Liver (tissue), 8 donors: ENCODE measurements at regions not wholly inside any gene's neighbourhood (a gene's known extent, or its start where the extent isn't known, plus 50 kb on each side); places are given as distances from the start of the nearest gene placed in this dataset.

Experiments
- DNase-seq: peaks from one replicate; pipeline ENCODE4 v3.0.0-alpha.2; 2017; ENCODE audit warnings: low spot score
- H3K27ac ChIP-seq, 2 donors: one replicate each; pipeline ENCODE4 v1.7.0; 2013; ENCODE audit warnings: inconsistent platforms in 2 of 2, low read length in 2 of 2, control low read depth in 1 of 2, low read depth in 1 of 2, mild to moderate bottlenecking in 1 of 2
- H3K27me3 ChIP-seq, 4 donors: one replicate each; pipeline versions ENCODE4 v1.6.1 to v1.7.0; 2013; ENCODE audit warnings: low read length in 3 of 4, inconsistent platforms in 1 of 4, mild to moderate bottlenecking in 1 of 4, moderate library complexity in 1 of 4; ENCODE audit not compliant: control insufficient read depth in 4 of 4, insufficient read depth in 4 of 4
- H3K36me3 ChIP-seq, 4 donors: one replicate each; pipeline versions ENCODE4 v1.6.1 to v1.7.0; 2013; ENCODE audit warnings: low read length in 3 of 4, mild to moderate bottlenecking in 3 of 4, low read depth in 1 of 4, moderate library complexity in 1 of 4; ENCODE audit not compliant: control insufficient read depth in 4 of 4, insufficient read depth in 3 of 4
- H3K4me1 ChIP-seq, 4 donors: one replicate each; pipeline versions ENCODE4 v1.6.1 to v1.7.0; 2013; ENCODE audit warnings: low read length in 3 of 4, mild to moderate bottlenecking in 3 of 4, moderate library complexity in 1 of 4; ENCODE audit not compliant: control insufficient read depth in 4 of 4, insufficient read depth in 4 of 4
- H3K4me3 ChIP-seq, 3 donors: one replicate each; pipeline versions ENCODE4 v1.6.1 to v1.7.0; 2013; ENCODE audit warnings: low read length in 3 of 3, control low read depth in 1 of 3, low read depth in 1 of 3, mild to moderate bottlenecking in 1 of 3
- H3K9ac ChIP-seq, 2 donors: one replicate each; pipeline ENCODE4 v1.7.0; 2013; ENCODE audit warnings: low read length in 2 of 2, mild to moderate bottlenecking in 2 of 2, moderate library complexity in 2 of 2, control low read depth in 1 of 2, low read depth in 1 of 2
- H3K9me3 ChIP-seq, 4 donors: one replicate each; pipeline versions ENCODE4 v1.6.1 to v1.7.0; 2013; ENCODE audit warnings: low read length in 3 of 4; ENCODE audit not compliant: control insufficient read depth in 4 of 4
- EGR1 ChIP-seq, 2 donors: IDR thresholded peaks; 2 replicates each; pipeline ENCODE4 v1.6.1; 2016 to 2018; ENCODE audit warnings: antibody characterized with exemption in 2 of 2, low read depth in 2 of 2
- FOXA1 ChIP-seq: IDR thresholded peaks from 2 replicates; pipeline ENCODE4 v1.6.1; 2016; ENCODE audit warnings: antibody characterized with exemption
- FOXA2 ChIP-seq: IDR thresholded peaks from 2 replicates; pipeline ENCODE4 v1.6.1; 2016; ENCODE audit warnings: antibody characterized with exemption
- GABPA ChIP-seq, 2 donors: IDR thresholded peaks in 1 of 2; conservative IDR thresholded peaks in 1 of 2; 2 replicates each; pipeline ENCODE4 v1.6.1; 2016; ENCODE audit warnings: antibody characterized with exemption in 2 of 2, mild to moderate bottlenecking in 1 of 2, moderate library complexity in 1 of 2
- HNF4A ChIP-seq, 2 donors: conservative IDR thresholded peaks; 2 replicates each; pipeline ENCODE4 v1.6.1; 2016; ENCODE audit warnings: antibody characterized with exemption in 2 of 2, mild to moderate bottlenecking in 2 of 2
- HNF4G ChIP-seq: IDR thresholded peaks from 2 replicates; pipeline ENCODE4 v1.6.1; 2016; ENCODE audit warnings: antibody characterized with exemption
- JUND ChIP-seq, 2 donors: IDR thresholded peaks; 2 replicates each; pipeline ENCODE4 v1.6.1; 2016; ENCODE audit warnings: antibody characterized with exemption in 2 of 2
- NR2F2 ChIP-seq: IDR thresholded peaks from 2 replicates; pipeline ENCODE4 v1.6.1; 2016; ENCODE audit warnings: antibody characterized with exemption
- RAD21 ChIP-seq, 2 donors: IDR thresholded peaks; 2 replicates each; pipeline ENCODE4 v1.6.1; 2016; ENCODE audit warnings: antibody characterized with exemption in 2 of 2, mild to moderate bottlenecking in 2 of 2
- RXRA ChIP-seq, 2 donors: IDR thresholded peaks; 2 replicates each; pipeline ENCODE4 v1.6.1; 2017 to 2018; ENCODE audit warnings: antibody characterized with exemption in 2 of 2, mild to moderate bottlenecking in 1 of 2
- SP1 ChIP-seq: IDR thresholded peaks from 2 replicates; pipeline ENCODE4 v1.6.1; 2018; ENCODE audit warnings: antibody characterized with exemption, mild to moderate bottlenecking
- TAF1 ChIP-seq: conservative IDR thresholded peaks from 2 replicates; pipeline ENCODE4 v1.6.1; 2016; ENCODE audit warnings: antibody characterized with exemption, mild to moderate bottlenecking
- YY1 ChIP-seq: IDR thresholded peaks from 2 replicates; pipeline ENCODE4 v1.6.1; 2016; ENCODE audit warnings: antibody characterized with exemption, mild to moderate bottlenecking
- WGBS: extraction: QIAGEN DNeasy Blood & Tissue Kit; methylation state at CpG from one replicate; pipeline ENCODE4 v1.1.7; 2013; 5-methylcytosine and 5-hydroxymethylcytosine counted together
- TF ChIP-seq, protein P1 (sequence below): IDR thresholded peaks from 2 replicates; pipeline ENCODE4 v1.6.1; 2016; ENCODE audit warnings: antibody characterized with exemption
- TF ChIP-seq, protein P2 (sequence below): IDR thresholded peaks from 2 replicates; pipeline ENCODE4 v1.6.1; 2016; ENCODE audit warnings: antibody characterized with exemption, mild to moderate bottlenecking
- TF ChIP-seq, protein P3 (sequence below): IDR thresholded peaks from 2 replicates; pipeline ENCODE4 v1.6.1; 2016; ENCODE audit warnings: antibody characterized with exemption
- TF ChIP-seq, protein P4 (sequence below): IDR thresholded peaks from 2 replicates; pipeline ENCODE4 v1.6.1; 2016; ENCODE audit warnings: antibody characterized with exemption
- TF ChIP-seq, protein P5 (sequence below): fragments of 150-350 bp; IDR thresholded peaks from 2 replicates; pipeline ENCODE4 v1.5.1; 2017; ENCODE audit warnings: improper control_type of control experiment, low read depth, low read length; ENCODE audit not compliant: missing input control
- donor health status: healthy.
- donor health status: healthy.
- donor health status: healthy.
- donor health status: healthy.
- donor health status: healthy.

DNA sequence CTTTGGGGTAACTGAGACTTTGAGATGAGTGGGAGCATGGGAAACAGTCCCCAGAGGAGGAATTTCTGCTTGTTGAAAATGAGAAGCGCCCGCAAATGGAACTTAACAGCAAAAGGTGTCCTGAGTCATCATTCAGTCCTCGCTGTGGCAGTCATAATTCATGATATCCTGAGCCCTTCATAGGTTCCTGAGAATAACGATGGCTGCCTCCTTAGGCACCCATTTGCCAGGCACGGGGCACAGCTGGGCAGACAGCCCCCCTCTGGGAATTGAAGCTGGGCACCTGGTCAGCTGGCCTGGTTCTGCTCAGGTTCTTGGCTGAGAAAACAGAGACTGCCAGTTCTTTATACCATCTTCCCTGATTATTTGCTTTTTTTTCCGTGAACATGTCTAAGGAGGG is 69.8 kb upstream of the EGFLAM start:
- 85% methylated on average over 6 of the region's 6 CpGs for WGBS

DNA sequence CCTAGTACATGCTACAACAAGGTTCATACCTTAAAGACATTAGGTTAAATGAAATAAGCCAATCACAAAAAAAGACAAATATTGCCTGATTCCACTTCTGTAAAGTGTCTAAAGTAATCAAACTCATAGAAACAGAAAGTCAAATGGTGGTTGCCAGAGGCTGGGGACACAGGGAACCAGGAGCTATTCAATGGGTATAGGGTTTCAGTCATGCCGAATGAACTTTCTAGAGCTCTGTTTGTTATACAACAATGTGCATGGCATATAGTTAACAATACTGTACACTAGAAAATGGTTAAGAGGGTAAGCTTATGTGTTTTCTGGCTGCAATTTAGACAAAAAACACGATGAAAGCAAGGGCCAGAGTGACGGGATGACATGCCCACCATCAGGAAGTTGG is 70.8 kb upstream of the EGFLAM start:
- Histone ChIP-seq H3K36me3 (no peaks in the 10 kb centered on the region), H3K4me3 (no peak overlapping the region), H3K9me3 (no peaks in the 10 kb centered on the region), H3K27me3 (no peaks in the 10 kb centered on the region), H3K27ac (no peak overlapping the region), H3K4me1 (no peaks in the 10 kb centered on the region), H3K9ac (no peak overlapping the region)
- 87% methylated on average over 3 of the region's 3 CpGs for WGBS
- no peak for DNase-seq
- TF ChIP-seq, protein P1, sequence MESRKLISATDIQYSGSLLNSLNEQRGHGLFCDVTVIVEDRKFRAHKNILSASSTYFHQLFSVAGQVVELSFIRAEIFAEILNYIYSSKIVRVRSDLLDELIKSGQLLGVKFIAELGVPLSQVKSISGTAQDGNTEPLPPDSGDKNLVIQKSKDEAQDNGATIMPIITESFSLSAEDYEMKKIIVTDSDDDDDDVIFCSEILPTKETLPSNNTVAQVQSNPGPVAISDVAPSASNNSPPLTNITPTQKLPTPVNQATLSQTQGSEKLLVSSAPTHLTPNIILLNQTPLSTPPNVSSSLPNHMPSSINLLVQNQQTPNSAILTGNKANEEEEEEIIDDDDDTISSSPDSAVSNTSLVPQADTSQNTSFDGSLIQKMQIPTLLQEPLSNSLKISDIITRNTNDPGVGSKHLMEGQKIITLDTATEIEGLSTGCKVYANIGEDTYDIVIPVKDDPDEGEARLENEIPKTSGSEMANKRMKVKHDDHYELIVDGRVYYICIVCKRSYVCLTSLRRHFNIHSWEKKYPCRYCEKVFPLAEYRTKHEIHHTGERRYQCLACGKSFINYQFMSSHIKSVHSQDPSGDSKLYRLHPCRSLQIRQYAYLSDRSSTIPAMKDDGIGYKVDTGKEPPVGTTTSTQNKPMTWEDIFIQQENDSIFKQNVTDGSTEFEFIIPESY = no peak
- TF ChIP-seq FOXA1 (no peak), JUND (IDR thresholded peaks at IDR 0.05) (no peak), EGR1 (IDR thresholded peaks at IDR 0.05; ENCODE audit: low read depth in 2 of 2) (no peak)

More for the DNA sequence above, 69.8 kb upstream of the EGFLAM start:
- no peak overlapping the region for H3K27ac ChIP-seq
- TF ChIP-seq, protein P2, sequence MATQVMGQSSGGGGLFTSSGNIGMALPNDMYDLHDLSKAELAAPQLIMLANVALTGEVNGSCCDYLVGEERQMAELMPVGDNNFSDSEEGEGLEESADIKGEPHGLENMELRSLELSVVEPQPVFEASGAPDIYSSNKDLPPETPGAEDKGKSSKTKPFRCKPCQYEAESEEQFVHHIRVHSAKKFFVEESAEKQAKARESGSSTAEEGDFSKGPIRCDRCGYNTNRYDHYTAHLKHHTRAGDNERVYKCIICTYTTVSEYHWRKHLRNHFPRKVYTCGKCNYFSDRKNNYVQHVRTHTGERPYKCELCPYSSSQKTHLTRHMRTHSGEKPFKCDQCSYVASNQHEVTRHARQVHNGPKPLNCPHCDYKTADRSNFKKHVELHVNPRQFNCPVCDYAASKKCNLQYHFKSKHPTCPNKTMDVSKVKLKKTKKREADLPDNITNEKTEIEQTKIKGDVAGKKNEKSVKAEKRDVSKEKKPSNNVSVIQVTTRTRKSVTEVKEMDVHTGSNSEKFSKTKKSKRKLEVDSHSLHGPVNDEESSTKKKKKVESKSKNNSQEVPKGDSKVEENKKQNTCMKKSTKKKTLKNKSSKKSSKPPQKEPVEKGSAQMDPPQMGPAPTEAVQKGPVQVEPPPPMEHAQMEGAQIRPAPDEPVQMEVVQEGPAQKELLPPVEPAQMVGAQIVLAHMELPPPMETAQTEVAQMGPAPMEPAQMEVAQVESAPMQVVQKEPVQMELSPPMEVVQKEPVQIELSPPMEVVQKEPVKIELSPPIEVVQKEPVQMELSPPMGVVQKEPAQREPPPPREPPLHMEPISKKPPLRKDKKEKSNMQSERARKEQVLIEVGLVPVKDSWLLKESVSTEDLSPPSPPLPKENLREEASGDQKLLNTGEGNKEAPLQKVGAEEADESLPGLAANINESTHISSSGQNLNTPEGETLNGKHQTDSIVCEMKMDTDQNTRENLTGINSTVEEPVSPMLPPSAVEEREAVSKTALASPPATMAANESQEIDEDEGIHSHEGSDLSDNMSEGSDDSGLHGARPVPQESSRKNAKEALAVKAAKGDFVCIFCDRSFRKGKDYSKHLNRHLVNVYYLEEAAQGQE = no peak
- TF ChIP-seq SP1 (no peak), NR2F2 (no peak), HNF4A (conservative IDR thresholded peaks at IDR 0.05) (no peak), RXRA (IDR thresholded peaks at IDR 0.05) (no peak), HNF4G (no peak), EGR1 (IDR thresholded peaks at IDR 0.05; ENCODE audit: low read depth in 2 of 2) (no peak), GABPA (IDR thresholded peaks at IDR 0.05 in 1 of 2, conservative IDR thresholded peaks at IDR 0.05 in 1 of 2) (no peak), RAD21 (IDR thresholded peaks at IDR 0.05) (no peak), TAF1 (no peak), YY1 (no peak), FOXA2 (no peak), JUND (IDR thresholded peaks at IDR 0.05) (no peak)
- TF ChIP-seq, protein P3, sequence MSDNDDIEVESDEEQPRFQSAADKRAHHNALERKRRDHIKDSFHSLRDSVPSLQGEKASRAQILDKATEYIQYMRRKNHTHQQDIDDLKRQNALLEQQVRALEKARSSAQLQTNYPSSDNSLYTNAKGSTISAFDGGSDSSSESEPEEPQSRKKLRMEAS = no peak
- TF ChIP-seq, protein P1 = no peak
- TF ChIP-seq, protein P4, sequence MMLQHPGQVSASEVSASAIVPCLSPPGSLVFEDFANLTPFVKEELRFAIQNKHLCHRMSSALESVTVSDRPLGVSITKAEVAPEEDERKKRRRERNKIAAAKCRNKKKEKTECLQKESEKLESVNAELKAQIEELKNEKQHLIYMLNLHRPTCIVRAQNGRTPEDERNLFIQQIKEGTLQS = no peak
- TF ChIP-seq, protein P5, sequence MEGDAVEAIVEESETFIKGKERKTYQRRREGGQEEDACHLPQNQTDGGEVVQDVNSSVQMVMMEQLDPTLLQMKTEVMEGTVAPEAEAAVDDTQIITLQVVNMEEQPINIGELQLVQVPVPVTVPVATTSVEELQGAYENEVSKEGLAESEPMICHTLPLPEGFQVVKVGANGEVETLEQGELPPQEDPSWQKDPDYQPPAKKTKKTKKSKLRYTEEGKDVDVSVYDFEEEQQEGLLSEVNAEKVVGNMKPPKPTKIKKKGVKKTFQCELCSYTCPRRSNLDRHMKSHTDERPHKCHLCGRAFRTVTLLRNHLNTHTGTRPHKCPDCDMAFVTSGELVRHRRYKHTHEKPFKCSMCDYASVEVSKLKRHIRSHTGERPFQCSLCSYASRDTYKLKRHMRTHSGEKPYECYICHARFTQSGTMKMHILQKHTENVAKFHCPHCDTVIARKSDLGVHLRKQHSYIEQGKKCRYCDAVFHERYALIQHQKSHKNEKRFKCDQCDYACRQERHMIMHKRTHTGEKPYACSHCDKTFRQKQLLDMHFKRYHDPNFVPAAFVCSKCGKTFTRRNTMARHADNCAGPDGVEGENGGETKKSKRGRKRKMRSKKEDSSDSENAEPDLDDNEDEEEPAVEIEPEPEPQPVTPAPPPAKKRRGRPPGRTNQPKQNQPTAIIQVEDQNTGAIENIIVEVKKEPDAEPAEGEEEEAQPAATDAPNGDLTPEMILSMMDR = no peak
- H3K27me3 ChIP-seq = no peaks in the 10 kb centered on the region
- no peak overlapping the region for H3K4me3 ChIP-seq
- no peaks in the 10 kb centered on the region for H3K4me1 ChIP-seq
- H3K9ac ChIP-seq = no peak overlapping the region
- DNase-seq = no peak
- H3K9me3 ChIP-seq = no peaks in the 10 kb centered on the region
- no peaks in the 10 kb centered on the region for H3K36me3 ChIP-seq
